ENCODE measurements at regions not wholly inside any gene's neighbourhood (a gene's known extent, or its start where the extent isn't known, plus 50 kb on each side); places are given as distances from the start of the nearest gene placed in this dataset.

DNA sequence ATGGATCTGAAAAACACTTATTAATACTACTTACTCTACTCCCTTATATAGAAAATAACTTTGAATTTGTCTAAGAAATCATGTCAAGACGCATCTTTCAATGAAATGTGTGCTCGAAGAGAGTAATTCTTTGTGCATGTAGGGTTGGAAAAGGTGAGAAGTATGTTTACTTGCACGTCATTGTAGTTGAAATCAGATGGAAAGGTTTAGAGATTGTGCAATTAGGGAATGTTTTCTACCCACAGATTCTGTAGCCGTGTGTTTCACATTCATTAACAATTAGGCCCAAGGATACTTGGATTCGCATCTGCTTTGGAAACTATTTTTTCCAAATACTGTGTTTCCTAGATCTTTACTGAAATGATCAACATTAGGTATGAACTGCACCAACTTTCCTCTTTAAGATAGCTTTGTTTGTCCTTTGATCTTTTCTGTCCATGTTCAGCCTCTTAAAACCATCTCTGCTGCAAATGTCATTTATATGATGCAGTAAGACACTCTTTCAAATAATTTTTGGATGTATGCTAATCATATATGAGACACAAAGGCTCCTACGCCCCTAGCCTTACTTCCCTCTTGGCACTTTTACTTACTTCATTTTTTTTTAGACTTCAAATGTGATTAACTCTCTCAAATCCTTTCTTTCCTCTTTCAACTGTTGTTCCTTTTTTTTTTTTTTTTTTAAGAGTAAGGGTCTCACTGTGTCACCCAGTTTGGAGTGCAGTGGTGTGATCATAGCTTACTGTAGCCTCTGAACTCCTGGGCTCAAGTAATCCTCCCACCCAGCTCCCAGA, 58.0 kb upstream of the PSMA6 start:
- TF ChIP-seq EP300 (IDR thresholded peaks at IDR 0.05; ENCODE audit: borderline replicate concordance) (no peak), TCF12 (IDR thresholded peaks at IDR 0.05; ENCODE audit: low read depth) (no peak), CREB1 (IDR thresholded peaks at IDR 0.05; ENCODE audit: low read depth) (no peak), RAD21 (IDR thresholded peaks at IDR 0.05; ENCODE audit: low read depth) (no peak), TAF1 (IDR thresholded peaks at IDR 0.05; ENCODE audit: low read depth) (no peak), NFIC (IDR thresholded peaks at IDR 0.05) (no peak), YY1 (IDR thresholded peaks at IDR 0.05; ENCODE audit: low read depth) (no peak), TEAD4 (IDR thresholded peaks at IDR 0.05) (no peak), EGR1 (IDR thresholded peaks at IDR 0.05) (no peak), ZBTB7A (IDR thresholded peaks at IDR 0.05; ENCODE audit: low read depth) (no peak), CEBPB (IDR thresholded peaks at IDR 0.05) (no peak)
- TF ChIP-seq, protein P1, sequence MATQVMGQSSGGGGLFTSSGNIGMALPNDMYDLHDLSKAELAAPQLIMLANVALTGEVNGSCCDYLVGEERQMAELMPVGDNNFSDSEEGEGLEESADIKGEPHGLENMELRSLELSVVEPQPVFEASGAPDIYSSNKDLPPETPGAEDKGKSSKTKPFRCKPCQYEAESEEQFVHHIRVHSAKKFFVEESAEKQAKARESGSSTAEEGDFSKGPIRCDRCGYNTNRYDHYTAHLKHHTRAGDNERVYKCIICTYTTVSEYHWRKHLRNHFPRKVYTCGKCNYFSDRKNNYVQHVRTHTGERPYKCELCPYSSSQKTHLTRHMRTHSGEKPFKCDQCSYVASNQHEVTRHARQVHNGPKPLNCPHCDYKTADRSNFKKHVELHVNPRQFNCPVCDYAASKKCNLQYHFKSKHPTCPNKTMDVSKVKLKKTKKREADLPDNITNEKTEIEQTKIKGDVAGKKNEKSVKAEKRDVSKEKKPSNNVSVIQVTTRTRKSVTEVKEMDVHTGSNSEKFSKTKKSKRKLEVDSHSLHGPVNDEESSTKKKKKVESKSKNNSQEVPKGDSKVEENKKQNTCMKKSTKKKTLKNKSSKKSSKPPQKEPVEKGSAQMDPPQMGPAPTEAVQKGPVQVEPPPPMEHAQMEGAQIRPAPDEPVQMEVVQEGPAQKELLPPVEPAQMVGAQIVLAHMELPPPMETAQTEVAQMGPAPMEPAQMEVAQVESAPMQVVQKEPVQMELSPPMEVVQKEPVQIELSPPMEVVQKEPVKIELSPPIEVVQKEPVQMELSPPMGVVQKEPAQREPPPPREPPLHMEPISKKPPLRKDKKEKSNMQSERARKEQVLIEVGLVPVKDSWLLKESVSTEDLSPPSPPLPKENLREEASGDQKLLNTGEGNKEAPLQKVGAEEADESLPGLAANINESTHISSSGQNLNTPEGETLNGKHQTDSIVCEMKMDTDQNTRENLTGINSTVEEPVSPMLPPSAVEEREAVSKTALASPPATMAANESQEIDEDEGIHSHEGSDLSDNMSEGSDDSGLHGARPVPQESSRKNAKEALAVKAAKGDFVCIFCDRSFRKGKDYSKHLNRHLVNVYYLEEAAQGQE (IDR thresholded peaks at IDR 0.05; ENCODE audit: low read depth) = no peak
- TF ChIP-seq, protein P2, sequence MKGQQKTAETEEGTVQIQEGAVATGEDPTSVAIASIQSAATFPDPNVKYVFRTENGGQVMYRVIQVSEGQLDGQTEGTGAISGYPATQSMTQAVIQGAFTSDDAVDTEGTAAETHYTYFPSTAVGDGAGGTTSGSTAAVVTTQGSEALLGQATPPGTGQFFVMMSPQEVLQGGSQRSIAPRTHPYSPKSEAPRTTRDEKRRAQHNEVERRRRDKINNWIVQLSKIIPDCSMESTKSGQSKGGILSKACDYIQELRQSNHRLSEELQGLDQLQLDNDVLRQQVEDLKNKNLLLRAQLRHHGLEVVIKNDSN (IDR thresholded peaks at IDR 0.05) = no peak

DNA sequence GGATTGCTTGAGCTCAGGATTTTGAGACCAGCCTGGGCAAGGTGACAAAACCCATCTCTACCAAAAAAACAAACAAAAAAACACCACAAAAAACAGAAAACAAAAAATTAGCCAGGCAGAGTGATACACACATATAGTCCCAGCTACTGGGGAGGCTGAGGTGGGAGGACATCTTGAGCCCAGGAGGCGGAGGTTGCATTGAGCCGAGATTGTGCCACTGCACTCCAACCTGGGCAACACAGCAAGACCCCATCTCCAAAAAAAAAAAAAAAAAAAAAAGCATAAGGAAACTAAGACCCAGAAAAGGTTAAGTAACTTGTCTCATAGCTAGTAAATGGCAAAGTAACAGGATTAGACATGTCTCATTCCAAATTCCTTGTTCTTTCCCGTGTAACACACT, 56.3 kb upstream of the PSMA6 start:
- TF ChIP-seq FOXM1 (IDR thresholded peaks at IDR 0.05; ENCODE audit: borderline replicate concordance, low read depth) (no peak), TEAD4 (IDR thresholded peaks at IDR 0.05) (no peak), CREB1 (IDR thresholded peaks at IDR 0.05; ENCODE audit: low read depth) (no peak), EGR1 (IDR thresholded peaks at IDR 0.05) (no peak), TAF1 (IDR thresholded peaks at IDR 0.05; ENCODE audit: low read depth) (no peak), NFIC (IDR thresholded peaks at IDR 0.05) (no peak), TCF12 (IDR thresholded peaks at IDR 0.05; ENCODE audit: low read depth) (no peak), EP300 (IDR thresholded peaks at IDR 0.05; ENCODE audit: borderline replicate concordance) (no peak), CEBPB (IDR thresholded peaks at IDR 0.05) (no peak), ZBTB7A (IDR thresholded peaks at IDR 0.05; ENCODE audit: low read depth) (no peak), YY1 (IDR thresholded peaks at IDR 0.05; ENCODE audit: low read depth) (no peak), RAD21 (IDR thresholded peaks at IDR 0.05; ENCODE audit: low read depth) (no peak)
- TF ChIP-seq, protein P3, sequence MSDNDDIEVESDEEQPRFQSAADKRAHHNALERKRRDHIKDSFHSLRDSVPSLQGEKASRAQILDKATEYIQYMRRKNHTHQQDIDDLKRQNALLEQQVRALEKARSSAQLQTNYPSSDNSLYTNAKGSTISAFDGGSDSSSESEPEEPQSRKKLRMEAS (IDR thresholded peaks at IDR 0.05) = no peak
- TF ChIP-seq, protein P2 (IDR thresholded peaks at IDR 0.05) = no peak
- TF ChIP-seq, protein P1 (IDR thresholded peaks at IDR 0.05; ENCODE audit: low read depth) = no peak

DNA sequence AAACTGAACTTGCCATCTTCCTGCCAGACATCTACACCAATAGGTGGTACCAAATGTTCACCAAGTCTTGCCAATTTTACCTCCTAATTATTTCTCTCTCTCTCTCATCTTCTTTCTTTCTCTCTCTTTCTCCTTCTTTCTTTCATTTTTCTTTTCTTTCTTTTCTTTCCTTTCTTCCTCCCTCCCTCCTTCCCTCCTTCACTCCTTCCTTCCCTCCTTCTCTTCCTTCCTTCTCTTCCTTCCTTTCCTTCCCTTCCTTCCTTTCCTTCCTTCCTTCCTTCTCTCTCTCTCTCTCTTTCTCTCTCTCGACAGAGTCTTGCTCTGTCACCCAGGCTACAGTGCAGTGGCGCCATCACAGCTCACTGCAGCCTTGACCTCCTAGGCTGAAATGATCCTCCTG, 55.4 kb upstream of the PSMA6 start:
- TF ChIP-seq RAD21 (IDR thresholded peaks at IDR 0.05; ENCODE audit: low read depth) = no peak
- no peak for TF ChIP-seq TEAD4 (IDR thresholded peaks at IDR 0.05)
- TF ChIP-seq, protein P1 (IDR thresholded peaks at IDR 0.05; ENCODE audit: low read depth) = no peak
- TF ChIP-seq TCF12 (IDR thresholded peaks at IDR 0.05; ENCODE audit: low read depth) = no peak
- TF ChIP-seq FOXM1 (IDR thresholded peaks at IDR 0.05; ENCODE audit: borderline replicate concordance, low read depth) = no peak
- TF ChIP-seq, protein P3 (IDR thresholded peaks at IDR 0.05) = no peak
- TF ChIP-seq EGR1 (IDR thresholded peaks at IDR 0.05) = no peak
- TF ChIP-seq EP300 (IDR thresholded peaks at IDR 0.05; ENCODE audit: borderline replicate concordance) = no peak
- TF ChIP-seq ZBTB7A (IDR thresholded peaks at IDR 0.05; ENCODE audit: low read depth) = no peak
- TF ChIP-seq CREB1 (IDR thresholded peaks at IDR 0.05; ENCODE audit: low read depth) = no peak
- TF ChIP-seq YY1 (IDR thresholded peaks at IDR 0.05; ENCODE audit: low read depth) = no peak
- no peak for TF ChIP-seq TAF1 (IDR thresholded peaks at IDR 0.05; ENCODE audit: low read depth)

DNA sequence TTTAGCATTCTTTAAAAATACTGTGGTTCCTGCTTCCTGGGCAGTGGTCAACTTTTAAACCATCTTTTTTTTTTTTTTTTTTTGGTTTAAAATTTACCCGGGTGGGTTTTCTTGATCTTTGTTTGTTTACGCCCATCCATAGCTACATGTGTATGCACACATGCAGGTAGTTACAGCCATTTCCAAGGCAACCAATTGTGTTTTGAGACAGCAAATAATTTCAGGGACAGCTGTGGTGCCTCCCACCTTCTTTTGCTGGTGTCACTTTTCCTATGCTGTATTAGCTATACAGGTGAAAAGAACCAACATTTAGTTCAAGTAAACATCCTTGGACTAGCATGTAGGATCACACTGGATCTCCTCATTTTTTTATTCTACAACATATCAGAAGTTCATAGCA, 52.0 kb upstream of the PSMA6 start:
- TF ChIP-seq EP300 (IDR thresholded peaks at IDR 0.05; ENCODE audit: borderline replicate concordance) (no peak), RAD21 (IDR thresholded peaks at IDR 0.05; ENCODE audit: low read depth) (no peak)
- TF ChIP-seq, protein P3 (IDR thresholded peaks at IDR 0.05) = no peak
- TF ChIP-seq, protein P2 (IDR thresholded peaks at IDR 0.05) = no peak
